ENCODE measurements at regions not wholly inside any gene's neighbourhood (a gene's known extent, or its start where the extent isn't known, plus 50 kb on each side); places are given as distances from the start of the nearest gene placed in this dataset.

- no TSS peak for BruUV-seq (replicated peaks)
- 0% methylated on average over 1 of the region's 1 CpG for WGBS (ENCODE audit: insufficient coverage, low coverage, missing lambda C conversion rate)
- H2AFZ ChIP-seq (ENCODE audit: low read depth, low read length), result no peak overlapping the region
- ATAC-seq (no peak), FAIRE-seq (no peak), DNase-seq (ENCODE audit: extremely low read depth in 1 of 4, low spot score in 3 of 4) (no peak)
- H3K4me1 ChIP-seq (replicated peaks in 1 of 2; ENCODE audit: control insufficient read depth in 2 of 2, insufficient read depth in 2 of 2, low read length in 2 of 2), result no peaks in the 10 kb centered on the region
- H3K9me3 ChIP-seq (replicated peaks; ENCODE audit: control insufficient read depth, insufficient read depth, low read depth, low read length), result no peaks in the 10 kb centered on the region
- in situ Hi-C loops (cut with MboI) (no loop called here), intact Hi-C loops (cut with micrococcal nuclease) (loop anchor here (5.0 kb wide), 1 partner anchor 1154 kb away; no protein-coding TSS in a partner anchor)
- no peak overlapping the region for H3K27ac ChIP-seq (ENCODE audit: extremely low read depth, low read depth, low read length)
- H3K27me3 ChIP-seq (ENCODE audit: control insufficient read depth in 2 of 2, insufficient read depth in 2 of 2, low read length in 2 of 2), result no peaks in the 10 kb centered on the region
- CTCF ChIA-PET (ENCODE audit: low intra/inter-chr PET ratio), result no interaction called here
- POLR2A ChIA-PET, result no interaction called here
- H3K9ac ChIP-seq (ENCODE audit: insufficient read depth in 1 of 2, low read depth in 2 of 2, low read length in 2 of 2), result no peak overlapping the region
- no peak overlapping the region for H3K4me3 ChIP-seq
- TF ChIP-seq, protein P1, sequence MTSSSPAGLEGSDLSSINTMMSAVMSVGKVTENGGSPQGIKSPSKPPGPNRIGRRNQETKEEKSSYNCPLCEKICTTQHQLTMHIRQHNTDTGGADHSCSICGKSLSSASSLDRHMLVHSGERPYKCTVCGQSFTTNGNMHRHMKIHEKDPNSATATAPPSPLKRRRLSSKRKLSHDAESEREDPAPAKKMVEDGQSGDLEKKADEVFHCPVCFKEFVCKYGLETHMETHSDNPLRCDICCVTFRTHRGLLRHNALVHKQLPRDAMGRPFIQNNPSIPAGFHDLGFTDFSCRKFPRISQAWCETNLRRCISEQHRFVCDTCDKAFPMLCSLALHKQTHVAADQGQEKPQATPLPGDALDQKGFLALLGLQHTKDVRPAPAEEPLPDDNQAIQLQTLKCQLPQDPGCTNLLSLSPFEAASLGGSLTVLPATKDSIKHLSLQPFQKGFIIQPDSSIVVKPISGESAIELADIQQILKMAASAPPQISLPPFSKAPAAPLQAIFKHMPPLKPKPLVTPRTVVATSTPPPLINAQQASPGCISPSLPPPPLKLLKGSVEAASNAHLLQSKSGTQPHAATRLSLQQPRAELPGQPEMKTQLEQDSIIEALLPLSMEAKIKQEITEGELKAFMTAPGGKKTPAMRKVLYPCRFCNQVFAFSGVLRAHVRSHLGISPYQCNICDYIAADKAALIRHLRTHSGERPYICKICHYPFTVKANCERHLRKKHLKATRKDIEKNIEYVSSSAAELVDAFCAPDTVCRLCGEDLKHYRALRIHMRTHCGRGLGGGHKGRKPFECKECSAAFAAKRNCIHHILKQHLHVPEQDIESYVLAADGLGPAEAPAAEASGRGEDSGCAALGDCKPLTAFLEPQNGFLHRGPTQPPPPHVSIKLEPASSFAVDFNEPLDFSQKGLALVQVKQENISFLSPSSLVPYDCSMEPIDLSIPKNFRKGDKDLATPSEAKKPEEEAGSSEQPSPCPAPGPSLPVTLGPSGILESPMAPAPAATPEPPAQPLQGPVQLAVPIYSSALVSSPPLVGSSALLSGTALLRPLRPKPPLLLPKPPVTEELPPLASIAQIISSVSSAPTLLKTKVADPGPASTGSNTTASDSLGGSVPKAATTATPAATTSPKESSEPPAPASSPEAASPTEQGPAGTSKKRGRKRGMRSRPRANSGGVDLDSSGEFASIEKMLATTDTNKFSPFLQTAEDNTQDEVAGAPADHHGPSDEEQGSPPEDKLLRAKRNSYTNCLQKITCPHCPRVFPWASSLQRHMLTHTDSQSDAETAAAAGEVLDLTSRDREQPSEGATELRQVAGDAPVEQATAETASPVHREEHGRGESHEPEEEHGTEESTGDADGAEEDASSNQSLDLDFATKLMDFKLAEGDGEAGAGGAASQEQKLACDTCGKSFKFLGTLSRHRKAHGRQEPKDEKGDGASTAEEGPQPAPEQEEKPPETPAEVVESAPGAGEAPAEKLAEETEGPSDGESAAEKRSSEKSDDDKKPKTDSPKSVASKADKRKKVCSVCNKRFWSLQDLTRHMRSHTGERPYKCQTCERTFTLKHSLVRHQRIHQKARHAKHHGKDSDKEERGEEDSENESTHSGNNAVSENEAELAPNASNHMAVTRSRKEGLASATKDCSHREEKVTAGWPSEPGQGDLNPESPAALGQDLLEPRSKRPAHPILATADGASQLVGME (CRISPR knock-in tag; IDR thresholded peaks at IDR 0.05), result no peak
- TF ChIP-seq, protein P2, sequence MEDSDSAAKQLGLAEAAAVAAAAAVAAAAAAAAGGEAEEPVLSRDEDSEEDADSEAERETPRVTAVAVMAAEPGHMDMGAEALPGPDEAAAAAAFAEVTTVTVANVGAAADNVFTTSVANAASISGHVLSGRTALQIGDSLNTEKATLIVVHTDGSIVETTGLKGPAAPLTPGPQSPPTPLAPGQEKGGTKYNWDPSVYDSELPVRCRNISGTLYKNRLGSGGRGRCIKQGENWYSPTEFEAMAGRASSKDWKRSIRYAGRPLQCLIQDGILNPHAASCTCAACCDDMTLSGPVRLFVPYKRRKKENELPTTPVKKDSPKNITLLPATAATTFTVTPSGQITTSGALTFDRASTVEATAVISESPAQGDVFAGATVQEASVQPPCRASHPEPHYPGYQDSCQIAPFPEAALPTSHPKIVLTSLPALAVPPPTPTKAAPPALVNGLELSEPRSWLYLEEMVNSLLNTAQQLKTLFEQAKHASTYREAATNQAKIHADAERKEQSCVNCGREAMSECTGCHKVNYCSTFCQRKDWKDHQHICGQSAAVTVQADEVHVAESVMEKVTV (CRISPR knock-in tag; IDR thresholded peaks at IDR 0.05), result no peak
- no peak overlapping the region for H3K4me2 ChIP-seq (ENCODE audit: insufficient read depth, low read length)
- H4K20me1 ChIP-seq (replicated peaks; ENCODE audit: control insufficient read depth, insufficient read depth, low read length), result no peaks in the 10 kb centered on the region
- H3K9me1 ChIP-seq (ENCODE audit: control insufficient read depth, insufficient read depth, low read length), result no peaks in the 10 kb centered on the region
- H3K79me2 ChIP-seq (ENCODE audit: control insufficient read depth, insufficient read depth, low read length), result no peaks in the 10 kb centered on the region
- no peaks in the 10 kb centered on the region for H3K36me3 ChIP-seq (ENCODE audit: control insufficient read depth, insufficient read depth, low read length)
Observed at GRCh38 chr1:196071447-196071846, 536.8 kb downstream of the KCNT2 start.

All from K562 (cell line).